Keratinocyte (primary cell): ENCODE measurements at regions not wholly inside any gene's neighbourhood (a gene's known extent, or its start where the extent isn't known, plus 50 kb on each side); places are given as distances from the start of the nearest gene placed in this dataset.

Experiments
- DNase-seq: peaks from one replicate; pipeline ENCODE4 v3.0.0-alpha.2; 2011; ENCODE audit warnings: low read depth, missing footprints, low spot score
- FAIRE-seq: peaks from 2 replicates; lab custom pipeline; 2011; peaks lifted over from hg19 to GRCh38; lab: Jason Lieb, UNC
- H2AFZ ChIP-seq: 2 replicates; pipeline ENCODE4 v1.6.0; 2012; ENCODE audit warnings: low read length, control low read depth, inconsistent platforms; ENCODE audit not compliant: control insufficient read depth
- H3K27ac ChIP-seq: 2 replicates; pipeline ENCODE4 v1.5.1; 2011; ENCODE audit warnings: low read length; ENCODE audit not compliant: control insufficient read depth, insufficient read depth
- H3K27me3 ChIP-seq: 3 replicates; pipeline ENCODE4 v1.6.0; 2011; ENCODE audit warnings: low read length; ENCODE audit not compliant: control insufficient read depth, insufficient read depth; ENCODE audit errors: extremely low read depth
- H3K36me3 ChIP-seq, 2 experiments: 2 replicates in 1 of 2; 3 replicates in 1 of 2; pipeline ENCODE4 v1.5.1; 2011; ENCODE audit warnings: low read length in 2 of 2, mild to moderate bottlenecking in 1 of 2; ENCODE audit not compliant: control insufficient read depth in 2 of 2, insufficient read depth in 2 of 2; ENCODE audit errors: extremely low read depth in 1 of 2
- H3K4me1 ChIP-seq: 3 replicates; pipeline ENCODE4 v1.5.1; 2011; ENCODE audit warnings: low read length; ENCODE audit not compliant: control insufficient read depth, insufficient read depth; ENCODE audit errors: extremely low read depth
- H3K4me2 ChIP-seq: 3 replicates; pipeline ENCODE4 v1.6.0; 2011; ENCODE audit warnings: low read depth, low read length; ENCODE audit not compliant: control insufficient read depth, insufficient read depth; ENCODE audit errors: extremely low read depth
- H3K4me3 ChIP-seq, 3 experiments: fragments of 200-600 bp in 1 of 3; sonication (generic) in 1 of 3; 2 replicates in 2 of 3; 3 replicates in 1 of 3; pipeline ENCODE4 v1.5.1; 2011 to 2016; ENCODE audit warnings: low read length in 3 of 3, mild to moderate bottlenecking in 3 of 3, control low read depth in 2 of 3, inconsistent platforms in 1 of 3, low read depth in 1 of 3, mixed read lengths in 1 of 3, mixed run types in 1 of 3, moderate library complexity in 1 of 3; ENCODE audit not compliant: control insufficient read depth in 2 of 3, insufficient read depth in 2 of 3; ENCODE audit errors: extremely low read depth in 1 of 3
- H3K79me2 ChIP-seq: 2 replicates; pipeline ENCODE4 v1.6.0; 2012; ENCODE audit warnings: low read length; ENCODE audit not compliant: control insufficient read depth, insufficient read depth
- H3K9ac ChIP-seq: 3 replicates; pipeline ENCODE4 v1.6.0; 2011; ENCODE audit warnings: low read length; ENCODE audit not compliant: control insufficient read depth, insufficient read depth; ENCODE audit errors: extremely low read depth
- H3K9me1 ChIP-seq: 3 replicates; pipeline ENCODE4 v1.6.0; 2011; ENCODE audit warnings: low read length; ENCODE audit not compliant: control insufficient read depth, insufficient read depth; ENCODE audit errors: extremely low read depth
- H3K9me3 ChIP-seq: 2 replicates; pipeline ENCODE4 v1.5.1; 2012; ENCODE audit warnings: low read depth, low read length; ENCODE audit not compliant: control insufficient read depth
- H4K20me1 ChIP-seq: 3 replicates; pipeline ENCODE4 v1.6.0; 2011; ENCODE audit warnings: low read length; ENCODE audit not compliant: control insufficient read depth, insufficient read depth; ENCODE audit errors: extremely low read depth
- EZH2 ChIP-seq: IDR thresholded peaks from one replicate; pipeline ENCODE4 v1.6.1; 2012; ENCODE audit warnings: inconsistent platforms, mild to moderate bottlenecking, low read length, moderate library complexity
- dilution Hi-C: fragments of 300-500 bp; cut with MboI; formaldehyde crosslinking; loops from one replicate; pipeline ENCODE4 v1.7.0; 2020; ENCODE audit warnings: low sequenced_read_pairs; ENCODE audit not compliant: extremely low pct_ligation_motif_present
- TF ChIP-seq, protein P1 (sequence below), 3 experiments: IDR thresholded peaks in 1 of 3; conservative IDR thresholded peaks in 1 of 3; optimal IDR thresholded peaks in 1 of 3; 2 replicates in 2 of 3; 3 replicates in 1 of 3; pipeline versions ENCODE3 to v1.5.1; 2011; ENCODE audit warnings: low read length in 3 of 3, mild to moderate bottlenecking in 3 of 3, moderate library complexity in 2 of 3, control low read depth in 1 of 3, inconsistent platforms in 1 of 3; ENCODE audit not compliant: insufficient read depth in 2 of 3; ENCODE audit errors: extremely low read depth in 1 of 3

DNA sequence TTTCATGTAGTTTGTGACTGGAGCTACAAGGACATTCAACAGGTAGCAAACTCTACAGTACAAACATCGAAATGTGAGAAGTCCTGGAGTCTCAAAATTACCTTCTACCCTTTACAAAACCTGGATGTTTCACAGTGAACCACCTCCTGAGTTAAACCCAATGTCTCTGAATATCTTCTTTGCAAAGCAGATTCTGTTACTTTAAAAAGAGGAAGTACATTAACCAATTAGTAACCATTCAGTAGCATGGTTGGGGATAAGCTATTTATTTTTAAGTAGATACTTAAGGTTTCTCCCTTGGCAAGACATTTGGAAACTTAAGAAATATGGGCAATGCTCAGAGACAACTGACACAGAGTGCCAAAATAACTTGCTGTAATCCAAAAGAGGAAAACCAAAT lies 371.9 kb upstream of the NWD2 start:
- FAIRE-seq (no peak), DNase-seq (no peak)
- TF ChIP-seq EZH2, result no peak
- TF ChIP-seq, protein P1, sequence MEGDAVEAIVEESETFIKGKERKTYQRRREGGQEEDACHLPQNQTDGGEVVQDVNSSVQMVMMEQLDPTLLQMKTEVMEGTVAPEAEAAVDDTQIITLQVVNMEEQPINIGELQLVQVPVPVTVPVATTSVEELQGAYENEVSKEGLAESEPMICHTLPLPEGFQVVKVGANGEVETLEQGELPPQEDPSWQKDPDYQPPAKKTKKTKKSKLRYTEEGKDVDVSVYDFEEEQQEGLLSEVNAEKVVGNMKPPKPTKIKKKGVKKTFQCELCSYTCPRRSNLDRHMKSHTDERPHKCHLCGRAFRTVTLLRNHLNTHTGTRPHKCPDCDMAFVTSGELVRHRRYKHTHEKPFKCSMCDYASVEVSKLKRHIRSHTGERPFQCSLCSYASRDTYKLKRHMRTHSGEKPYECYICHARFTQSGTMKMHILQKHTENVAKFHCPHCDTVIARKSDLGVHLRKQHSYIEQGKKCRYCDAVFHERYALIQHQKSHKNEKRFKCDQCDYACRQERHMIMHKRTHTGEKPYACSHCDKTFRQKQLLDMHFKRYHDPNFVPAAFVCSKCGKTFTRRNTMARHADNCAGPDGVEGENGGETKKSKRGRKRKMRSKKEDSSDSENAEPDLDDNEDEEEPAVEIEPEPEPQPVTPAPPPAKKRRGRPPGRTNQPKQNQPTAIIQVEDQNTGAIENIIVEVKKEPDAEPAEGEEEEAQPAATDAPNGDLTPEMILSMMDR (optimal IDR thresholded peaks at IDR 0.05 in 1 of 3, IDR thresholded peaks at IDR 0.05 in 1 of 3, conservative IDR thresholded peaks at IDR 0.05 in 1 of 3; ENCODE audit: extremely low read depth in 1 of 3, insufficient read depth in 2 of 3, low read length in 3 of 3), result no peak
- Histone ChIP-seq H3K9me3 (no peaks in the 10 kb centered on the region), H3K27me3 (no peaks in the 10 kb centered on the region), H3K79me2 (no peaks in the 10 kb centered on the region), H3K27ac (no peak overlapping the region), H3K4me3 (no peak overlapping the region), H2AFZ (no peak overlapping the region), H4K20me1 (no peaks in the 10 kb centered on the region), H3K4me1 (no peaks in the 10 kb centered on the region), H3K9ac (no peak overlapping the region), H3K9me1 (no peaks in the 10 kb centered on the region), H3K4me2 (no peak overlapping the region), H3K36me3 (no peaks in the 10 kb centered on the region)
- dilution Hi-C loops, result no loop called here

DNA sequence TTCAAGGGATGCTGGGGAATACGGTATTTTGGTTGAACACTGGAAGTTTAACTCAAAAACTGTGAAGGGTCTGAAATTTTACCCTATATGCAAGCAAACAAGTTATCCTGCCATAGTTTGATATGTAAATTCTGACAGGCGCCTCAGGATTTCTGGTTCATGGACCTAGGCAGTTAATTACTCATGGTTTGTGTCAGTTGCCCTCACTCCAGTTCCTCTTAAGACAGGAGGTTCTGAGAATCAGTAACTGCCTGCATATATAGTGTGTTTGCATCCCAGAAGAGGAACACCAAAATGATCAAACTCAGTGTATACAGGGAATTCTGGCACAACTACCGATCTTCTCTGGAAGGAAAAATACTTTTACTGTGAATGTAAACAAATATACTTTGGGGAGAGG lies 360.4 kb upstream of the NWD2 start:
- DNase-seq, result no peak
- FAIRE-seq, result no peak
- Histone ChIP-seq H3K9me1 (no peaks in the 10 kb centered on the region), H3K9ac (no peak overlapping the region), H3K4me1 (no peaks in the 10 kb centered on the region), H3K9me3 (no peaks in the 10 kb centered on the region), H2AFZ (no peak overlapping the region), H3K36me3 (no peaks in the 10 kb centered on the region), H3K79me2 (no peaks in the 10 kb centered on the region), H3K27me3 (no peaks in the 10 kb centered on the region), H3K27ac (no peak overlapping the region), H3K4me2 (no peak overlapping the region), H3K4me3 (no peak overlapping the region), H4K20me1 (no peaks in the 10 kb centered on the region)
- TF ChIP-seq EZH2, result no peak
- TF ChIP-seq, protein P1 (optimal IDR thresholded peaks at IDR 0.05 in 1 of 3, IDR thresholded peaks at IDR 0.05 in 1 of 3, conservative IDR thresholded peaks at IDR 0.05 in 1 of 3; ENCODE audit: extremely low read depth in 1 of 3, insufficient read depth in 2 of 3, low read length in 3 of 3), result no peak
- dilution Hi-C loops, result no loop called here
